IPS DF 4.7 (cell line): ENCODE measurements at regions not wholly inside any gene's neighbourhood (a gene's known extent, or its start where the extent isn't known, plus 50 kb on each side); places are given as distances from the start of the nearest gene placed in this dataset.
"Not testable (repeated sequence)": the region's sequence is repeated elsewhere in the genome, so short reads cannot be mapped to it uniquely, and the experiment has no call there.

ENCODE experiments used
- DNase-seq: peaks from one replicate; pipeline ENCODE4 v3.0.0-alpha.2; 2013; ENCODE audit warnings: low spot score; ENCODE audit errors: extremely low read depth

DNA sequence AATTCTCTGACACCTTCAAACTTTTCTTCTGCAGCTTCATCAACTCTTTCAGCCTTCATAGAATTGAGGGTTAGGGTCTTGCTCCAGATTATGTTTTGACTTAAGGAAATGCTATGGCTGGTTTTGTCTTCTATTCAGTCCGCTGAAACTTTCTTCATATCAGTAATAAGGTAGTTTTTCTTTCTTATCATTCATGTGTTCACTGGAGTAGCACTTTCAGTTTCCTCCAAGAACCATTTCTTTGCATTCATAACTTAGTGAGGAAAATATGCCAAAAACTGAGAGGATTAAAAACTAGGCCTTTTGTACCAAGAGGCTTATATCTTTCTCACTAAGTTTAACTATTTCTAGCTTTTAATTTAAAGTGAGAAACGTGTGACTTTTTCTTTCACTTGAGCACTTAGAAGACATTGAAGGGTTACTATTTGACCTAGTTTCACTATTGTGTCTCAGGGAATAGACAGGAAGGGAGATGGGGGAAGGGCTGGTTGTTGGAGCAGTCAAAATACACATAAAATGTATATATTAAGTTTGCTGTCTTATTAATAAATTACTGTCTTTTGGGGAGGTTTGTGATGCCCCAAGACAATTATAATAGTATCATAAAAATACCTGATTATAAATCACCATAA lies 1110.1 kb downstream of the TBL1XR1 start:
- DNase-seq = no peak

DNA sequence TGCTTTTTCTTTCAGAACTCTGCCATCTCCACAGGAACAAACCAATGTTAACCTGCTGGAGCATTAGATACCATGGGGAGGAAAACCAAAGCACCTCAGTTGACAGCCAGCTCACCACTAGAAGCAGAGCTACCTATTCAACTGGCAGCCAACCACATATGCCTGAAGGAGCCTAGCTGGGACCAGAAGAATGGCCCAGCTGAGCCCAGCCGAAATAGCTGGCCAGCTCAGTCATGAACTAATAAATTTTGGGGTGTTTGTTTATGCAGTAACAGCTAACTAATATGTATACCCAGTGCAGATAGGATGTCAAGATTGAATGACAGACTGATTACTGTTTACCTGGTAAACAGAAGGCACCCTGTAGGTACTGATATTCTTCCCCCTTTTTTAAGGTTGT lies 1117.5 kb downstream of the TBL1XR1 start:
- DNase-seq = no peak

DNA sequence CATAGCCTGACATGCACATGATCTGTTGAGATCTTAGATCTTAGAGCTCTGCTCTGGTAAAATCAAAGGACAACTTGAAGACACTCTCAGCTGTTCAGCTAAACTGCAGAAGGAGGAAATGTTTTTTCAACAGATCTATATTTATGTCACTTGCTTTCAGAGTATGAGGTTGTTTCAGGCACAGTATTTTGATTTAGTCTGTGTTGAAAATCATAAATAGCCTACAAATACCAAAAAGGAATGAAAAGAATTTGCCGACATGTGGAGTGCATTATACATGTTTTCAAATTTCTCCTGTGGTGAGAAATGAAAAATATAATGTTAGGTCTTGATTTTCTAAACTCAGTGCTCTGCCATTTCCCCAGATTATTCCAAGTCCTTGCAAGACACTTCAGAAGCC lies 1118.4 kb downstream of the TBL1XR1 start:
- DNase-seq = no peak

DNA sequence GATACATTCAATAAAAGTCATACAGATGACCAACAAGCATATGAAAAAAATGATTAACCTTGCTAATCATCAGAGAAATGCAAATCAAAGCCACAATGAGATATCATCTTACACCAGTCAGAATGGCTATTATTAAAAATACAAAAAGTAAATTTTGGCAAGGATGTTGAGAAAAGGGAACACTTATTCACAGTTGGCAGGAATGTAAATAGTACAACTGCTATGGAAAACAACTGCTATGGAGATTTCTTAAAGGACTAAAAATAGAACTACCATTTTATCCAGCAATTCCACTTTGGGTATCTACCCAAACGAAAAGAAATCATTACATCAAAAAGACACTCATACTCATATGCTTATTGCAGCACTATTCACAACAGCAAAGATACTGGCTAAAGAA lies 1121.8 kb downstream of the TBL1XR1 start:
- DNase-seq = no peak

DNA sequence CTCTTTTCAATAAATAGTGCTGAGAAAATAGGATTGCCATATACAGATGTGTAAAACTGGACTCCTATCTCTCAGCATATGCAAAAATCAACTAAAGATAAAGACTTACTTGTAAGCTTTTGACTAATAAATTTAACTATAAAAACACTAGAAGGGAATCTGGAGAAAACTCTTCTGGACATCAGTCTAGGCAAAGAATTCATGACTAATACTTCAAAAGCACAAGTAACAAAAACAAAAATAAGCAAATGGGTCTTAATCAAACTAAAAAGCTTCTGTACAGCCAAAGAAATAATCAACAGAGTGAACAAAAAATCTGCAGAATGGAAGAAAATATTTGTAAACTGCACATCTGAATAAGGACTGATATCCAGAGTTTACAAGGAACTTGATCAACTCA lies 1122.2 kb downstream of the TBL1XR1 start:
- no peak for DNase-seq

DNA sequence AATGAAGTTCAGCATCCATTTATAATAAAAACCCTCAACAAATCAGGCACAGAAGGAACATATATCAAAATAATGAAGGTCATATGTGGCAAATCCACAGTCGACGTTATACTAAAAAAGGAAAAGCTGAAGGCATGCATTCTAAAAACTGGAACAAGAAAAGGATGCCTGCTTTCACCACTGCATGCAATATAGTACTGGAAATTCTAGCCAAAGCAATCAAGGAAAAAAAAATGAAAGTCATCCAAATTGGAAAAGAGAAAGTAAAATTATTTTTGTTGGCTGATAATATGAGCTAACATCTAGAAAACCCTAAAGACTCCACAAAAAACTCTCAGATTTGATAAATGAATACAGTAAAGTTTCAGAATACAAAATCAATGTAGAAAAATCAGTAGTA lies 1123.2 kb downstream of the TBL1XR1 start:
- no peak for DNase-seq

DNA sequence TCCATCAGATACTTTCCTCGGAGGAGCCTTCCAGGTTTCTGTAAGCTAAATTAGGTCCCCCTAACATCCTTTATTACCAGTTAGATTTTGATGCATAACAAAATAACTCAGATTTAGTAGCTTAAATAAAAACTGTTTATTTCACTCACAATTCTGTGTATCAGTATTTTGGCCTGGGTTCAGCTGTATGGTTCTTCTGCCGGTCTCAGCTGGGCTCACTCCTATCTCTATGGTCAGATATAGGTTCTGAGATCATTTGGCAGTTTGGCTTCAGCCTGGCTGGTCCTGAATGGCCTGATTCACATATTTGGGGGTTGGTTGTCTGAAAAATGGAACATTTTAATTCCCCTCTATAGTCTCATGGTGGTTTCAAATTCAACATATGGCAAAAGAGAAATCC lies 1125.3 kb downstream of the TBL1XR1 start:
- DNase-seq = no peak

DNA sequence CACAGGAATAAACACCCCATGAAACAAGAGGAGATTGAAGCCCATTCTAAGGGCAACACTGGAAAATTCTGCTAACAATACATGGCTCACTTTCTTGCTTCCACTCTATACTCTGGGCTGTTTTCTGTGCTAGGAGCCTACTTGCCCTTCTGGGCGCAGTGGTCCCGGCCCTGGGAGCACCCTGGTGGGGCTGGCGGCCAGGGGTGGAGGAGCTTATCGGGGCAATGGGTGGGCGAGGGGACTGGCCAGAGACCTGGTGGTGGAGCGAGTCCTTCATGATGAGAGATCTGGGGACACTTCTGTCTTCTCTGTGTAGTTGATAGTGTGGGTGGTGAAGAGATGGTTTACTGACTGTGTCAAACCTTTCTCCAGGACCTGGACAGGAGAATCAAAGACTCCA lies 1128.5 kb downstream of the TBL1XR1 start:
- no peak for DNase-seq

DNA sequence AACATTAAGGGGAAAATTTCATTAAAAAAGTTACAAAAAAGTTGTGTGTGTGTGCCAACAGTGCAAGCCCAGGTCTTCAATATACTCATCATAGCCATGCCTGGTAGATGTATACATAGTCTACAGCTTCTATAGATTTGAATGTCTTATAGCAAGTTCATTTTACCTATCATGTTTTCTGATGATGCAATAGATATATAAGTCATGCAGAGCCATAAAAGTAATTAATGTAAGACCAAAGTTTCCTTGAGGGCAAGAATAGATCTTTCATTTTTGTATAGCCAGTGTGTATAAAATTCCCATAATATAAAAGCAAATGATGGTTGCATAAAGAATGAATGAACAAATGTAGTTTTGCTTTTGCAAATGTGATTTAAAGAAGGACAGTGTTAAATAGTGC lies 1138.4 kb downstream of the TBL1XR1 start:
- DNase-seq = no peak

DNA sequence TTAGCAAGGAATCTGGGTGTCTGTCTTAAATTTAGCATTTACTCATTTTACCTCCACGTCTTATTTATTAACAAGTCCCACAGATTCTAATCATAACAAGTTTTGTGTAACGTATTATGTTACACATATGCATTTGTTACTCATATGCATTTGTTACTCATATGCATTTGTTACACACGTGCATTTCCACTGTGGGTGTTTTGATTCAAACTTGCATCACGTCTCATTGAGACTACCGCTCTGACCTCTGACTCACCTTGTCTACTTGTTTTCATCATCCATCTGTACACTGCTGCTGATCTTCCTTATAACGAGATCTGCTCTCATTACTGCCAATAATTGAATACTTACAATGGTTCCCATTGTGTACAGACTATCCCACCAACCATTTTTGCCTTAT lies 1141.4 kb downstream of the TBL1XR1 start:
- DNase-seq = no peak

DNA sequence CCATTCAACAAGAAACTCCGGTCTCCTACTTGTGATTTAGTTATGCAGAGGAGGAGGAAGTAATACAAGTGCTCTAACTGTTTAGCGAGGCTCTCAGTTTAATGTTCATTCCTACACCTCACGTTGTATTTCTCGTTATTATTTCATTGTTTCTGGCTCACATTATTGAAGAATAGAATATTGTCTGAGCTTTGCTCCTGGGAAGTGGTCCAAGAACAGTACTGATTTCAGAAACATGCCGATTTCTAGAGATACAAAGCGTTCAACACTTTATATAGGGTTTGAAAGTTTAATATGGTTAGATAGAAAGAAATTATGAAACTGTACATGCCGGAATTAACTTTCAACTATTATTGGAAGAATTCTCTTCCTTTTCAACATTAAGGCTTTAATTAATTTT lies 1145.5 kb downstream of the TBL1XR1 start:
- DNase-seq = no peak

DNA sequence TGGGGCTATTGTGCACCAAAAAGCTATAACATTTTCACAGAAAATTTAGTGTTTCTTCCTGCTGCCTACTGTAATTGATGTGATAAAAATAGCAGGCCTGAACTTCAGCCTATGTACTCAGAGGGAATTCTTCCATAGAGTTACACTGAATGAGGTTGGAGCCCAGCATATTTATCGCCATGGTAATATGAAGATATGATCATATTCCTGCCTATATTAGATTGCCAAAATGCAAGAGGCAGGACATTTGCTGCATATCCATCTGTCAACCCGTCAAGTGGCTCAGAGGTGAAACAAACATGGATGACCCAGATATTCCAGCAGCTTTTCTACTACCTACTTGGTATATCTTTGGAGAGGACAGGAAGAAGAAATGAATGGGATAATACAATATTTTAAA lies 1150.6 kb downstream of the TBL1XR1 start:
- no peak for DNase-seq

DNA sequence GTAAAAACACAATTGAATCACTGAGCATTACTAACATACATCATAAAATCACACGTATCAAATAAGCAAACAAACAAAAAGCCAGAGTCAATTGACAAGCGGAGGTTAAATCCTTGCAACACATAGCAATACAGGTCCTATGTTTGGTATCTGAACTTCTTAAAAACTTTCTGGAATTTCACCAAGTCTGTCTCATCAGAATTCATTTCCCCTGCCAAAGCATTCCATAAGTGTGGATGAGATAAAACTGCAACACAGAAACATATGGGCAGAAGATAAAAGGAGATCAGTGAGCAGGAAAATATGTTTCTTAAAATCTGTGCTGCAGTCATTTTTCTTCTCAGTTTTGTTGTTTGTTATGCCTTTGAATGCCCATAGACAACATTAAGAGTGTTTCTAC lies 1155.5 kb downstream of the TBL1XR1 start:
- DNase-seq = no peak

DNA sequence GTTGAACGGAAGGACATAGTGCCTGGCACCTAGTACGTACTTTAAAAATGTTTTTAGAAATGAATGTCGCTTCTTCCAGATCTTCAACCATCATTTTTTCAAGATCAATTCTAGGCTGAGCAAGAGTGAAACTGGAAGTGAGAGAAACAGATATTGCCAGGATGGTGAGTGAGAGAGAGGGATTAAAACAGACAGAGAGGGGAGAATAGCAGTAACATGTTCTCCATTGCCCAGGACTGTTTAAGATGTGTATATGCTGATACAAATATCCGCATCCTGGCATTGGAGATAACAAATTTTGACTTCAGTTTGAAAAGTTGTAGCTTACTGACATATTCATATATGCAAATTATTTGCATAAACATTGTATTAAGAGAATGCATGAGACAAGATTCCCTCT lies 1156.1 kb downstream of the TBL1XR1 start:
- no peak for DNase-seq

DNA sequence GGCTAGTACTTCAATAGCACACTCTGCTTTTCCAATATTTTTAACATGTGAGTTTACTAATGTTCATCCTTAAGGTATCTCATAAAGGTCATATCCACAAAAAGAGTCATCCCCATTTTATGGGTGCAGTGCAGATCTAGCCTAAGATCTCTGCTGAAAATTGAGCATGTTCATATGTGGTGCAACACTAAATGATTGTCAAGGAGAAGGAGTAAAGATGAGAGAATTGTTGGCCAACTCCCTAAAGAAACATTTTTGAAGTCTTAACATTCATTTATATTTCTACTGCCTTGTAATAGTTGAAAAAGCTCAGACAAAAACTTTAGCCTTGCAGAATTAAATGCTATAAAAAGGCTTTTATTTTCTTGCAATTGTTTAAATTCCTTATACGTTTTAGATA lies 1159.6 kb downstream of the TBL1XR1 start:
- no peak for DNase-seq

DNA sequence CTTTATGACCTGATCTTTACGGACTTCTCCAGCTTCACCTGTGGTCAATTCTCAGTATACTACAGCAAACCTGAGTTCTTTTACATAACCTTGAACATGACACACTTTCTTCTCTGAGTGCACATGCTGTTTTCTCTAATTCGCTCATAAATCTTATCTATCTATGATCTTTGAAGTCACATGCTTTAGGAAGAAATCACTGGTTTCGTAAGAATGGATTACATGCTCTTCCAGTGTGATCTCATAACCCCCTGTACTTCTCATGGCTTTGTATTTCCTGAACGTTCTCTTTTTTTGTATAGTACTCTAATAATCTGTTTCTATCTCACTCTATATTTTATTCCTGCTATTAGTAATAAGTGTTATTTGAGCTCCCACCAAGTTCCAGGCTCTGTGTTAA lies 1165.2 kb downstream of the TBL1XR1 start:
- no peak for DNase-seq

DNA sequence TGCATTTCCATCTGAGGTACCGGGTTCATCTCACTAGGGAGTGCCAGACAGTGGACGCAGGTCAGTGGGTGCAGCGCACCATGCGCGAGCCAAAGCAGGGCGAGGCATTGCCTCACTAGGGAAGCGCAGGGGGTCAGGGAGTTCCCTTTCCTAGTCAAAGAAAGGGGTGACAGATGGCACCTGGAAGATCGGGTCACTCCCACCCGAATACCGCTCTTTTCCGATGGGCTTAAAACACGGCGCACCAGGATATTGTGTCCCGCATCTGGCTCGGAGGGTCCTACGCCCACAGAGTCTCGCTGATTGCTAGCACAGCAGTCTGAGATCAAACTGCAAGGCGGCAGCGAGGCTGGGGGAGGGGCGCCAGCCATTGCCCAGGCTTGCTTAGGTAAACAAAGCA lies 1157.1 kb downstream of the NAALADL2 start:
- DNase-seq = not testable (repeated sequence)

DNA sequence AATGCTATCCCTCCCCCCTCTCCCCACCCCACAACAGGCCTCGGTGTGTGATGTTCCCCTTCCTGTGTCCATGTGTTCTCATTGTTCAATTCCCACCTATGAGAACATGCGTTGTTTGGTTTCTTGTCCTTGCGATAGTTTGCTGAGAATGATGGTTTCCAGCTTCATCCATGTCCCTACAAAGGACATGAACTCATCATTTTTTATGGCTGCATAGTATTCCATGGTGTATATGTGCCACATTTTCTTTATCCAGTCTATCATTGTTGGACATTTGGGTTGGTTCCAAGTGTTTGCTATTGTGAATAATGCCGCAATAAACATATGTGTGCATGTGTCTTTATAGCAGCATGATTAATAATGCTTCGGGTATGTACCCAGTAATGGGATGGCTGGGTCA lies 1156.1 kb downstream of the NAALADL2 start:
- DNase-seq = not testable (repeated sequence)

DNA sequence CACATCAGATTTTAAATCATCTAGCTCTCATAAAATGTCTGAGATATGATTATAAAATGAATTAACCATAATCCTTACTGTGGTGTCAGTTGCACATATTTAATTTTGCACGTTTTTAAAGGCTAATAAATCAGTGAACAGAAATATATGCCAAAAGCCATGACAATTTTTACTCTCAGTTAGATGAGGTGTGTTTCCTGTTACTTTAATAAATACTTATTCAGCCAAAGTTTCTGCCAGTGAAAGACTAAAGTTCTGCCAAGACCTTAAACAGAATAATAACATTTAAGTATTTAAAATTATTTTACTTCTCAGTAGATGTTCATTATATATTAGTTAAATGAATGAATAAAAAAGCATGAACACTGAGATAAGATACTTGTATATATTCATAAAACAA lies 1150.1 kb downstream of the NAALADL2 start:
- no peak for DNase-seq

DNA sequence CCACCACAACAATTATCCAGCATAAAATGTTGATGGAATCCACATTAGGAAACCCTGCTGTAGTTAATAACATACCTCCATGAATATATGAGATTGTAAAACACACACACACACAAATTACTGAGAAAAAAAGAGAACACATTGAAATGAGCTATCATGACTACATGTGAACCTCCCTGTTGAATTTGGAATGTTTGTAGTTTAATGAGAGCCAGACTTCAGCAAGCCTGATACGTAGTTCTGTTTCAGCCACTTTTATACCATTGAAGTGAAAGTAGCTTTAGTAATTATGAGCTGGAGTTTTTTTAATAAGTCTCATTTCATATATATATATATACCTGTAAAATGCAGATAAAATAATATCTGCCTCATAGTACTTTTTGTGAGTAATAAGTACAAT lies 1146.4 kb downstream of the NAALADL2 start:
- no peak for DNase-seq

DNA sequence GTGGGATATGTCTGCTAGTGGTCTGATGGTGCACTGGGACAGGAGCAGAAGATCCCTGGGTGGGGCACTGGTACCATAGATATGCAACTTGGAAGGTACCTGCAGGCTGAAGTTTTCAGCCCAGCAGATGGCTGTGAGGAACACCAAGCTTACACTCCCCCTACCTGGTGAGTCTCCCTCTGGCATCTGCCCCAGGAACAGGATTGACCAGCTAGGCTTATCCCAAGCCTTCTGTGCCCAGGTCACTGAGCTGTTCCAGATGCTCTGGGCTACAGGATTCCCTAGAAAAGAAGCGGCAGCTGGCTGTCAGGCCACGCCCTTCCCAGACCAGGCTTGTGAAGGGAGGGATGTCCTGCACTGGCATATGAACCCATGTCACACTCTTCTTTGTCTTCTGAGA lies 1130.0 kb downstream of the NAALADL2 start:
- DNase-seq = no peak

DNA sequence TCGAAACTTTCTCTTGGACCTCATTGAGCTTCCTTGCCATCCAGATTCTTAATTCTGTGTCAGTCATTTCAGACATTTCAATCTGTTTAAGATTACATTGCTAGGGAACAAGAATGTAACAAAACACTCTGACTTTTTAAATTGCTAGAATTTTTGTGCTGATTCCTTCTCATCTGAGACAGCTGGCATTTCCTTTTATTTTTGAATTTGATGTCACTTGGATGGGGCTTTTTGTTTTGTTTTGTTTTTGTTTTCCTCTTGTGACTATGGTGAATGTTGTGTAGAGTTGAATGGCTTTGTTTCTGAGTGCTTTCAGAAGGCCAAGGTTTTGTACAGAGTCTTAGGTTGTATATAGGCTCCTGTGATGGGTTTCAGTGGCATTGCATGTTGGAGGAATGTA lies 1129.3 kb downstream of the NAALADL2 start:
- no peak for DNase-seq

DNA sequence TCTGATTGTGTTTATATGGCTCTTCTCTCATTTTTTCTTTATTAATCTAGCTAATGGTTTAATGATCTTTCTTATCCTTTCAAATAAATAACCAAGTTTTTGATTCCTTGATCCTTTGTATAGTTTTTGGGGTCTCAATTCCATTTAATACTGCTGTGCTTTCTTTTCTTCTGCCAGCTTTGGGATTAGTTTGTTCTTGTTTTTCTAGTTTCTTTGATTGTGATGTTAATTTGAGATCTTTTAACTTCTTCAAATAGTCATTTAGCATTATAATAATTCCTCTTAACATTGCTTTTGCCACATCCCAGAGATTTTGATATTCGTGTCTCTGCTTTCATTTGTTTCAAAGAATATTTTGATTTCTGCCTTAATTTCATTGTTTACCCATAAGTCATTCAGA lies 1126.6 kb downstream of the NAALADL2 start:
- no peak for DNase-seq

DNA sequence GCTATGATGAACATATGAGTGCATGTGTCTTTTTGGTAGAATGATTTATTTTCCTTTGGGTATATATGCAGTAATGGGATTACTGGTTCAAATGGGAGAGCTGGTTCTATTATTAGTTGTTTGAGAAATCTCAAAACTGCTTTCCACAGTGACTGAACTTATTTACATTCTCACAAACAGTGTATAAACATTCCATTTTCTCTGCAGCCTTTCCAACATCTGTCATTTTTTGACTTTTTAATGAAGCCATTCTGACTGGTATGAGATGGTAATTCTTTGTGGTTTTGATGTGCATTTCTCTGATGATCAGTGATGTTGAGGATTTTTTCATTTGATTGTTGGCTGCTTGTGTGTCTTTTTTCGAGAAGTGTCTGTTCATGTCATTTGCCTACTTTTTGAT lies 1124.2 kb downstream of the NAALADL2 start:
- DNase-seq = no peak
